ENCODE measurements at regions not wholly inside any gene's neighbourhood (a gene's known extent, or its start where the extent isn't known, plus 50 kb on each side); places are given as distances from the start of the nearest gene placed in this dataset.
A peak's percentile ranks its signal among the peaks of the same experiment; 100 is the strongest.
"Not testable (repeated sequence)": the region's sequence is repeated elsewhere in the genome, so short reads cannot be mapped to it uniquely, and the experiment has no call there.

DNA sequence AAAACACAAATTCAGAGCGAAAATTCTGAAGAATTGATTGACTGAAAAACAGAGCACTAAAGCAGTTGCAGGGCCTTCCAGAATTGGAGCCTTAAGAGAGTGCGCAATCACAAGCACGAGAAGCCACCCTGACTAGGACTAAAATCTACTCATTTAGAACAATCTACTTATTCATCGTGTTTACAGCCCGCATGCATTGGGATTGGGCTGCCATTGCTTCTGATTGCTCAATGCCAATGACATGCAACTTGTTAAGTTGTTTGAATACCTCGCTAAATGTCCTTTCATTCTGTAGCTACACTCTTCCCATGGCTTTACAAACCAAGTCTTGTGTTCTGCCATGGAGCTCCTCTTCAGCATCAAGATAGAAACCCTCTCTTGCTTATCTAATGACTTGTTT is 425.9 kb upstream of the POM121L12 start:
- FAIRE-seq = no peak
- DNase-seq (ENCODE audit: low spot score) = no peak

DNA sequence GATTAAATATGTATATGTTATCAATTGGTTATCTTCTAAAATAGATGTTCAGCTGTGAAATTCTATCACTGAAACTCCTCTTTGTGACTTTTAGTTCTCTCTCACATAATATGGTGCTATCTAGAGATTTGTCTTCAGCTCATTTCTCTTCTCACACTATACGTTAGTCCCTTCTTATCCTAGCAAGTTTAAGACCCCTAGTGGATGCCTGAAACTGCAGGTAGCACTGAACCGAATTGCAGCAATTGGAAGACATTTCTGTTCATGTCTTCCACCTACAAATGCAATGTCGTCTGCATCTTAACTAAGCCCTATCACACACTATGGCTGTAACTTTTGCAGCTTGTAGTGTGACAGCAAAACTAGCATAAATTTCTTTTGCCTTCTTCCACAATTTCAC is 442.7 kb upstream of the POM121L12 start:
- FAIRE-seq = no peak
- DNase-seq (ENCODE audit: low spot score) = no peak

DNA sequence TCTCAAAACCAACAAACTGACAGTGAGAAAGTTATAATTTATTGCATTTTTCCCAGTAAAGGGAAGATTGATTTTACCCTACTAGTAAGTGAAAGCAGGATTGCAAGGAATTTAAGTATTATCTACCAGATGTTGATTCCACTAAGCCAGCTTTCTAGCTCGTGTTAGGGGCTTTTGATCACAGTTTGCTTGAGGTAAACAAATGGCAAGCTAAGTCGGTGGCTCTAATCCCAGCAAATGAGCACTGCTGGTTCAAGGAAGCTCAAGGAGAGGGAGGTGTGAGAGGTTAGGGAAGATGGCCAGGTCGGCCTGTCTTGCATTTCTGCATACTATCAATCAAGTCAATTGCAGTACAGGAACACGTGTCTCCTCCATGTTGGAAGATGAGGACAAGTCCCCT is 448.7 kb upstream of the POM121L12 start:
- FAIRE-seq (no peak), DNase-seq (ENCODE audit: low spot score) (no peak)

DNA sequence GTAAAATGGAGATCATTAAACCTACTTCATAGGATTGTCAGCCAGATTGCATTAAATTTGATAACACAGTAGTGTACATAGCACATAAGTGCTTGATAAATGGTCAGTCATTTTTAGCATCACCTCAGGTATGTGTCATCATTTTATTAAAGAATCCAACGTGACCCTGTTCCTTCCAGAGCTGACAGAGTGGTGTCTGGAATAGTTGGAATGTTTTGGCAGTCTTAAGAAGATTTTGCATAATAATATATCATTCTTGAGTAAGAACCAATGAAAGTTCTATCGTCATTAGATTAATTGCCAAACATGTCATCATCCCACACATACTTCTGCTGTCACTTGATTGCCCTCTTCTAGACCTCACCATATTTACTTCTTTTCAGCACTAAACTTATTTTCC is 451.4 kb upstream of the POM121L12 start:
- no peak for FAIRE-seq
- no peak for DNase-seq (ENCODE audit: low spot score)

DNA sequence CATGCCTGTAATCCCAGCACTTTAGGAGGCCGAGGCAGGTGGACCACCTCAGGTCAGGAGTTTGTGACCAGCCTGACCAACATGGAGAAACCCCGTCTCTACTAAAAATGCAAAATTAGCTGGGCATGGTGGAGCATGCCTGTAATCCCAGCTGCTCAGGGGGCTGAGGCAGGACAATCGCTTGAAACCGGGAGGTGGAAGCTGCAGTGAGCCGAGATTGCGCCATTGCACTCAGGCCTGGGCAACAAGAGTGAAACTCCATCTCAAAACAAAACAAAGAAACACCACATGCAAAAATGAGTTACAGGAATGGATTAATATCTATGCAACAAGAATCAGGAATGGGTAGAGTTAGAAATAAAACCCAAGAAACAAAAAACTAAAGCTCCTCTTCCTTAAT is 462.3 kb upstream of the POM121L12 start:
- not testable (repeated sequence) for FAIRE-seq; DNase-seq (ENCODE audit: low spot score)

DNA sequence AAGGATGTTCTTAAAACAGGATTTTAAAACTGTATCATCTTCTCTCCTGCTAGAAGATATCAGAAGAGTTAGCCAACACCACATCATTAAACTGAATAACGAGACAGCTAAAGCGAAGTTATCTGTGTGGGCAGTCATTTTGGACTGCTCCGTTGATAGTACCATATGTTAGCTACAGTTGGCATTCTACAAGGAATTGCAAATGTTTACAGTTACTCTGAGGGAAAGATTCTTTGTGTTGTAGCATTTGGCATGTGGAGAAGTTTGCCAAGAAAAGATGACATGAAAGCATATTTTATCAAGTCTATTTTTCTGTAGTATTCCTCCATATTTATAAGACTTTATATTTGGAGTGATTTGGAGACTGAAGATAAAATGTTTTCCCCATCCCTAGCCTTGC is 464.4 kb upstream of the POM121L12 start:
- DNase-seq (ENCODE audit: low spot score) (no peak), FAIRE-seq (no peak)

DNA sequence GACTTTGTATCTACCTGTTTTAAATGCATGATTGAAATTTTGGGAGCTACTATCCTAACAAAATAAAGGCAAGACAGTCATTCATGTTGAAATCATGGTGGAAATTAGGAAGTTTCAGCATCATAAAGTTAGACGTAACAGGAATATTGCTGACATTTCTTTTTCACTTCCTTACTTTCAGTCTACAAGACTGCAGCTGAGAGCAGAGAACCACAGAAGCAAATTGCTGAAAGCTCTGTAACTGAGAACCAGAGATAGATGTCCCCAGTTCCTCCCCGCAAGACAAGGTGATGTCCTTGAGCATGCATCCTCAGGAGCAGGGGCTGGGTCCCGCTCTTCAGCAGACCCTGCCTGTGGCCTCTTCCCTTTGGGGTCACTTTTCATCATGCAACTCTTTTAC is 466.3 kb upstream of the POM121L12 start:
- DNase-seq (ENCODE audit: low spot score) = no peak
- no peak for FAIRE-seq

DNA sequence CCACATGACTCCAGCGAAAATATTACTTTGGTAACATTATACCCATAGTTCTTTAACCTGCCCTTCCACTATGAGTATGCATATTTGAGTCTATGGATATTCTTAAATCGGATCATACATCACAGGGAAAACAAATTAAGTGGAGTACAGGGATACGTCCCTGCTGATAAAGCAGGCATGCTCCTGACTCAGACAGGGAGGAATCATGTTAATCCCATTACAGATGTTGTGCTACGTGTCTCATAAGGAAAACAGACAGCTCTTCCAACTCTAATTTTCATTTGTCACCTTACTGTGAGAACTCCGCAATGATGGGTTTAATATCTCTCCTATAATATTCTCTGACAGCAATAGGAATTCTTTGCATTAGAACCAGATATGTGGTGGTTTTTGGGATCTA is 469.5 kb upstream of the POM121L12 start:
- FAIRE-seq = no peak

DNA sequence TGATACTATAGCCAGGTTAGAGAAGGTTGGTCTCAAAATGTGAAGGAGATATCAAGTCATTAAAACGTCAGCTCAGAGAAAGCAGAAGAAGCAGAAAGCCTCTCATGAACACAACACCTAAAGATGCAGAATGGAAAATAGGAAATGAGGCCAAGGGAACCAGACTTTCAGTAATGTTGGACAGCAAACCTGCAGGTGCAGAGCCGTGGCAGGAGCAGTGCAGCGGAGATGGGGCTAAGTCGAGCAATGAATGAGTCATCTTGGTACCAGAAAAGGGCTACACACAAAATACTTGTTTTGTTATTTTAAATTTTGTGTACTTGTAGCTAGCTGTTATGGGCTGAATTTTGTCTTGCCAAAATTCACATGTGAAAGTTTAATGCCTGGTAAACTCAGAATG is 479.6 kb upstream of the POM121L12 start:
- FAIRE-seq = no peak
- DNase-seq (ENCODE audit: low spot score) = no peak

More for the DNA sequence above, 469.5 kb upstream of the POM121L12 start:
- DNase-seq (ENCODE audit: low spot score) = no peak

DNA sequence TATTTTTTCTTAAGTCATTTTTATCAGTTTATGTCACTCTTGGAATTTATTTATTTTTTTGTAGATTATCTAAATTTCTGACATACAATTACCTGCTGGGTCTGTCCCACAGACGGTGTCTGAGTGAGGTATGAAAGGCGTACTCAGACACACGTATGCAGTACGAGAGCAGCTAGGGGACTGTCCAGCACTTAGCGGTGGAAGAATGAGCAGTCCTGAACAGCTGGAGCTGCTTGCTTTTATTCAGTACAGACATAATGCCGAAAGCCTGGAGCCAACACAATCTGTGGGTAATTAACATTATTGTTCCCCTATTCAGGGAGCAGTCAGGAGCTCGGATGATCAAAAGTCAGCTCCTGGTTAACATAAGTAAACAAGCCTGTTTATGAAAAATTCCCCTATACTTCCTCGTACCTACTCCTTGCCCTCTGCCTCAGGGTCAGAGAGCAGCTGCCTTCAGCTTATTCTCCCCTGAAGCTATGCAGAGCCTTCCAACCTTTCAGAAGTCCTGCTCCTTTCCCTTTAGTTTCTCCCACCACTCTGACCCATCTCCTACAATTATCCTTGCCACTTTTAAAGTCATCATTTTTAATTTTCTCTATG is 488.0 kb upstream of the POM121L12 start:
- no peak for DNase-seq (ENCODE audit: low spot score)
- no peak for FAIRE-seq

DNA sequence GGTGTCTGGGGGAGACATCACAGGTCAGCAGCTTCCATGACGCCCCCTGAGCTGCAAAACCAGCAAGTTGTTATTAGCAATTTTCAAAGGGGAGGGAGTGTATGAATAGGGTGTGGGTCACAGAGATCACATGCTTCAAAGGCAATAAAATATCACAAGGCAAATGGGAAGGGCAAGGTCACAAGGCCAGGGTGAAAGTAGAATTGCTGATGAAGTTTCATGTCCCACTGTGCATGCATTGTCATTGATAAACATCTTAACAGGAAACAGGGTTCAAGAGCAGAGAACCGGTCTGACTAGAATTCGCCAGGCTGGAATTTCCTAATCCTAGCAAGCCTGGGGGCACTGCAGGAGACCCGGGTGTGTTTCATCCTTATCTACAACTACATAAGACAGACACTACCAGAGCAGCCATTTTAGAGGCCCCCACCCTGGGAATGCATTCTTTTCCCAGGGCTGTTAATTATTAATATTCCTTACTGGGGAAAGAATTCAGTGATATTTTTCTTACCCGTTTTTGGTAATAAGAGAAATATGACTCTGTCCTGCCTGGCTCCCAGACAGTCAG is 494.2 kb upstream of the POM121L12 start:
- not testable (repeated sequence) for FAIRE-seq; DNase-seq (ENCODE audit: low spot score)

DNA sequence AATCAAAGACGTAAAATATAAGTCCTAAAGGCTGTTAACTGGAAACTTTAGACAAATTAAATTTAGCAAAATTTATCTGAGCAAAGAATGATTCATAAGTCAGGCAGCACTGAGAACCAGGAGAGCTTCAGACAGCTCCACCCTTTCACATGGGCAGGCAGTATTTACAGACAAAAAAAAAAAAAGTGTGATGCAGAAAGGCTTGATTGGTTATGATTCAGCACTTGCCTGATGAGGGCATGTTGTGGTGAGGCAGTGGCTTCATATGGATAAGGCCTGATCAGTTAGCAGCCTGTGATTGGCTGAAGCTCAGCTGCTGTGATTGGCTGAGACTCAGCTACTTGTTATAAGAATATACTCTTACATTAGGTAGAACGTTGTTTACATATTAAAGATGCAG is 495.4 kb upstream of the POM121L12 start:
- DNase-seq (ENCODE audit: low spot score) (peak; percentile 38), FAIRE-seq (no peak)

DNA sequence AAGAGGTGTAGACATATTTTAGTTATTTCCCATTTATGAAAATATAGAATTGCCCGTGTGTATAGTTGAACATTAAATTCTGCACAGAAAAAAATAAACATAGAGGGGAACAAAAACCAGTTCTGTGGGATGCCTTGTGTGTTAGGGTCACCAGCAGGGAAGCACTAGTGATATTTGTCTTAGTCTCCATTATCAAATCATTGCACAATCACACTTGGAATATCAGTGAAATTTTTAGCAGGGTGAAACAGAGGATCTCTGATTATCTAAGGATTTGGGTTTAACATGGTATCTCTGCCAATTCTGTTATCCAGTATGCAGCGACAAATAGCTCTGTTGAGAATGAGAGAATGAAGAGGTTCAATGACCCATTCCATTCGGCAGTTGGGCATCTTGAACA is 496.0 kb upstream of the POM121L12 start:
- FAIRE-seq = no peak
- no peak for DNase-seq (ENCODE audit: low spot score)

DNA sequence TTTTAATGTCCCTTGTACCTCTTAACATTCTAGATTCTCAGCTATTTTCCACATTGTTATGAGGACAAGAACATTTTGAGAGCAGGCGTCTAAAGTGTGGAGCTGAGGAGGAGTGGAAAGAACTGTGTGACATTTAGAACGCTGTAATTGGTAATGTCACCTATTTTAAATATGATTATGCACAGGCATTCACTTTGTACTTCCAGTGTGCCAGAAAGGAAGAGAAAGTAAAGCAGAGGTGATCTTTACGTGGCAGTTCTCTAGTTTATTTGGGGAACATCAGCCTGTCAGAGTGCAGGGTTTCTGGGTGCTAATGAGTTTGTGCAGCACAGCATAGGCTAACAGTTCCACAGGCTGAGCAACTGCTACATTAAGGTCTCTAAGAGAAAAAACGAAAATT is 498.4 kb upstream of the POM121L12 start:
- no peak for FAIRE-seq
- no peak for DNase-seq (ENCODE audit: low spot score)

DNA sequence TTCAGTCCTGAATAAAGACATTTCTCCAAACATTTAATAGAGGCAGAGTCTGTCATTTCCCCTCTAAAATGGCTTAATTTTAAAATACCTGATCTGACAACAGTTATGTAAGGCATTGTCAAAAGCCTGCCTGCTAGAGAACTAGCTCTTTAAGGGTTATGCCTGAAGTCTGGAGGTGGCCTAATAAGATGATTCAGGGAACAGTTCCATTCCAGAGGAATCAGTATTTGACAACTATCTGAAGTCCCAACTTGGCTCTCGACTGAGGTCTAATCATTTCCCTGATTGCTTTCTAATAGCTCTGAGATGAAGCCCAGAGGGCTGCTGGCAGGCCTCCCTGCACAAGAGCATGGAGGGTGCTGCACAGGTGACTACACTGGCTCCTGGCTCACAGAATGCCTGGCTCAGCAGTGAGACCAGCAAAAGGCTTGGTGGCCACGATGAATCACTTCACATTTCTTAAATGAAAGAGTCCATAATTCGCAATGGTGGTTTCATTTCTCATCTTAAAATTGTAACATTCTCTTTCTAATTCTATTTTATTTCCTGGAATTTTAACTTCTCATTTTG is 509.6 kb upstream of the POM121L12 start:
- DNase-seq (ENCODE audit: low spot score) (no peak), FAIRE-seq (no peak)

DNA sequence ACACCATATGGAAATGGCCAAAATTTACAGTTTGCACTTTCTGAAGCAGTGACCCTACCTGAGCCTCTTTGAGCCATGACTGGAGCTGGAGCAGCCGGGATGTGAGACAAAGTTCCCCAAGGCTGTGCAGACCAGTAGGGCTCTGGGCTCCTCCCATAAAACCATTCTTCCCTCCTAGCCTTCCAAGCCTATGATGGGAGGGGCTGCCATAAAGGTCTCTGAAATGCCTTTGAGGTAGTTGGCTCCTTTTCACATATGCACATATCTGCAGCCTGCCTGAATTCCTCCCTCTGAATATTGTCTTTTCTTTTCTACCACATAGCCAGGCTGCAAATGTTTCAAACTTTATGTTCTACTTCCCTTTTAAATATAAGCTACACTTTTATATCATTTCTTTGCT is 516.6 kb upstream of the POM121L12 start:
- no peak for FAIRE-seq

DNA sequence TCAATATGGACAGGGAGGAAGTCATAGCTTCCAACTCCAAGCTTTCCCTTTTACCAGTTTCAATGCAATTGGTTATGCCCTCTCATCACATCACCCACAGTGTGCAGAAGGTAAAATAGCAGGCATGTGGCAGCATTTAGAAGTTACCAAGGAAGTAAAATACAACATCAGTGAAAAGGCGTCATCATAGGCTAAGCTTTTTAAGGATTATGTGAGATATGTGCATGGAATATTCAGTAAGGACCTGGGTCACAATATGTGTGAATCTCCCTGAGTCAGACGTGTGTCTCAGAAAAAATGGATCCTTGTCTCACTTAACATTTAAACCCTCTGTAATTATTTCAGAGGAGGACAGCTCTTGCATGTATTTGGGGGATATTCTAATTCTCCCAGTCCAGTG is 522.8 kb upstream of the POM121L12 start:
- FAIRE-seq (no peak), DNase-seq (ENCODE audit: low spot score) (no peak)

More for the DNA sequence above, 516.6 kb upstream of the POM121L12 start:
- DNase-seq (ENCODE audit: low spot score) = no peak

DNA sequence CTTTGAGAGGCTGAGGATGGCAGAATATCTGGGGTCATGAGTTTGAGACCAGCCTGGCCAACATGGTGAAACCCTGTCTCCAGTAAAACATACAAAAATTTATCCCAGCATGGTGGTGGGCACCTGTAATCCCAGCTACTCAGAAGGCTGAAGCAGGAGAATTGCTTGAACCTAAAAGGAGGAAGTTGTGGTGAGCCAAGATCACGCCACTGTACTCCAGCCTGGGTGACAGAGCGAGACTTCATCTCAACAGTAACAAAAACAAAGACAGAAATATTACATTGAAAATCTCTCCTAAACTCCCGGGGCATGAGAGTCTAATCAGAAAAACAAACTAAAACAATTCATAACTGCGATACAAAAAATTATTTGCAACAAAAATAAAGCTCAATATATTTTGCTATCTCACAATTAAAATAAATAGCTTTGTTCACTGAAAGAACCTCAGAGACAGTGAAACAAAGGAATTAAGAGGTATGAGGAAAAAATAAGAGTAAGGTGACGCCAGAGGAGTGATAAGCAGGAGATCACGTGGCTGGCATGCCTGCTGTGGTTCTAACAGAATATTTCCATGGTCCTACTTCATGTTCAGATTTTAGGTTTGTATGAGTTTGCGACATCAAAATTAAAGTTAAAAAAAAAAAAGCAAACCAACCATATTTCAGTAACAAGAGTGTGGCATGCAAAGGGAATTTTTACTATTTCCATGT is 527.7 kb upstream of the POM121L12 start:
- no peak for DNase-seq (ENCODE audit: low spot score)
- FAIRE-seq = no peak

DNA sequence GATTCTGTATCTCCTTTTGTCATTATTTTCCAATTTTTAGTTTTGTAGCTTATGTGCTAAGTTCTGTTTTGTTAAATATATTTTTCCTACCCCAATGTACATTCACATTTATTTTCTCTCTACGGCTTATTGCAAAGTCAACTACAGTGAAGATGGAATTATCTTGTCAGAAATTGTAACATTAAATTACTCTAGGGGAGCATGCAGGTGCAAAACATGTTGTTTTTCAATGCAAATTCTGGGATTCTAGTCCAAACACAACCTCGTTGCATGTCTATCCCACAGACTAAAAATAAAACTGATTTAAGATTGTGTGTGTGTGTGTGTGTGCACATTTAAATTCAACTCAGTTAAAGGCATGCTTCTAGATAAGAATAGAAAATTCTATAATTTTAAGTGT is 529.1 kb upstream of the POM121L12 start:
- DNase-seq (ENCODE audit: low spot score) = no peak
- FAIRE-seq = no peak

DNA sequence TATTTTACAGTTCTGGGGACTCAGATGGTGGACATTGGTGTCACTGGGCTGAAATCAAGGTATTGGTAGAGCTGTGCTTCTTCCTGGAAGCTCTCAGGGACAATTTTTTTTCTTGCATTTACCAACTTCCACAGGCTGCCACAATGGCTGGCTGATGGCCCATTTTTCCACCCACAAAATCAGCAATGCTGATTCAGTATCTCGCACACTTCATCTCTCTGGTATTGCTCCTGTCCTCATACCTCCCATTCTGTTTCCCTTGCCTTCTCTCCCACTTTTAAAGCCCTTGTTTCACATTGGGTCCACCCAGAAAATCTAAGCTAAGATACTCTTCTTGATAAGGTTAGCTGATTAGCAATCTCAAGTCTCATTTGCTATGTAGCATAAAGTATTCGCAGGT is 530.9 kb upstream of the POM121L12 start:
- DNase-seq (ENCODE audit: low spot score) = no peak
- no peak for FAIRE-seq

DNA sequence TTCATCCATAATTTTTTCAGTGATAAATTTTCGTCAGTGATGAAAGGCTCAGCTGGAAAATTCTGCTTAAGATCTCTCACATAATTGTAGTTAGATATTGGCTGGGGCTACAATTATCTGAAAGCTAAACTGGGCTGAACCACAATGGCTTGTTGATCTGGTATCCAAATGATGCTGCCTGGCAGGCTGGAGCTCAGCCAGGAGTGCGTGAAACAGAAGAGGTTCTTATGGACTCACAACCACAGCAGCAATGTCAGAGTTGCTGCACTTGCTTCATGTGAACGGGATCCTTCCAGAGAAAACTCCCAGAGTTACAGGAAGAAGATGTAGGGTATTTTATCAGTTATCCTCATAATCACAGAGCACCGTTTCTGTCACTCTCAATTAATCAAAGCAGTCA is 533.2 kb upstream of the POM121L12 start:
- DNase-seq (ENCODE audit: low spot score) (no peak), FAIRE-seq (no peak)

DNA sequence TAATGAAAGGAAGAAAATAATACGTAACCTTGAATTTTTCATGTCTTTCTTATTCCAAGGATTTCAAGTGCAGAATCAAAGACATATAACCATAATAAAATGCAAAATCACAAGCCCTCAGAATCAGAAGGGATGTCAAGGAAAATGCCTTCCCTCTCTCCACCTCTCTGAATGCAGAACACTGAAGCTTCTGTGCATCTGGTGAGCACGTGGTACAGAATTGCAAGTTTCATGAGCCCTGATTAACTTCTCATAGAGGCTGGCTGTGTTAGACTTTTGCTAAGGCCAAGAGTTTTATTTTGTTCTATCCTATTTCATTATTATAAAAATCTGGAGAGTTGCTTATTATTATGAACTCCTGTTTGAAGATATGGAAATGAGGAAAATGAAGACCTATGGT is 533.7 kb upstream of the POM121L12 start:
- FAIRE-seq (no peak), DNase-seq (ENCODE audit: low spot score) (no peak)

DNA sequence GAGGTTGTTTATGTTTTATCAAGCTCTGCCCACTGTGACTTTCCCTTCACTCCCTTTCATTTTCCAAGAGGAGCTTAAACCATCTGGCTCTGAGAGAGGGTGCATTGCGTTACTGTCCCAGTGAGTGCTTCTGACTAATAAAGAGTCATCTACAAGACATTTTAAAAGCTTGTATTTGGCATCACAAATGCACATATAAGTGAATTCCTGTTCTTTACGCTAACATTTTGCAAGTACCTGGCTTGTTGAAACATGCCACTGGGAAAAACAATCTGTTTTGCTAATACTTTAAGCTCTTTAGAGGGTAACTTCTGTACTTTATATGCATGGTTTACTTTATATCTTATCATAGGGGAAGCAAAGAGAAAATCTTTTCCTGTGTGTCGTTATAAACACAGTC is 534.6 kb upstream of the POM121L12 start:
- FAIRE-seq (no peak), DNase-seq (ENCODE audit: low spot score) (no peak)

Data from RCC 7860 (cell line).